Right atrium auricular region (tissue), 2 donors: ENCODE measurements at regions not wholly inside any gene's neighbourhood (a gene's known extent, or its start where the extent isn't known, plus 50 kb on each side); places are given as distances from the start of the nearest gene placed in this dataset.

ENCODE experiments used
- DNase-seq: peaks from one replicate; pipeline ENCODE4 v3.0.0-alpha.2; 2019; ENCODE audit warnings: low spot score
- H3K27ac ChIP-seq, 2 donors: fragments of 200-600 bp; sonication (generic); 1 replicate in 1 of 2; 2 replicates in 1 of 2; pipeline ENCODE4 v1.5.1; 2016 to 2019
- H3K27me3 ChIP-seq, 2 donors: fragments of 200-600 bp; sonication (generic); one replicate each; pipeline versions ENCODE4 v1.5.1 to v1.6.0; 2017 to 2019
- H3K36me3 ChIP-seq: fragments of 200-600 bp; sonication (generic); one replicate; pipeline ENCODE4 v1.5.1; 2016
- H3K4me1 ChIP-seq, 2 donors: fragments of 200-600 bp; sonication (generic); one replicate each; pipeline versions ENCODE4 v1.5.1 to v1.6.0; 2017 to 2019
- H3K4me3 ChIP-seq, 2 donors: fragments of 200-600 bp; sonication (generic); 1 replicate in 1 of 2; 2 replicates in 1 of 2; pipeline ENCODE4 v1.5.1; 2017 to 2019; ENCODE audit warnings: mild to moderate bottlenecking in 1 of 2, moderate library complexity in 1 of 2
- H3K9me3 ChIP-seq, 2 donors: fragments of 200-600 bp; sonication (generic); one replicate each; pipeline ENCODE4 v1.5.1; 2019
- TF ChIP-seq, protein P1 (sequence below), 2 donors: fragments of 200-600 bp; sonication (generic); IDR thresholded peaks; one replicate each; pipeline ENCODE4 v1.5.1; 2019; ENCODE audit warnings: antibody characterized with exemption in 2 of 2

DNA sequence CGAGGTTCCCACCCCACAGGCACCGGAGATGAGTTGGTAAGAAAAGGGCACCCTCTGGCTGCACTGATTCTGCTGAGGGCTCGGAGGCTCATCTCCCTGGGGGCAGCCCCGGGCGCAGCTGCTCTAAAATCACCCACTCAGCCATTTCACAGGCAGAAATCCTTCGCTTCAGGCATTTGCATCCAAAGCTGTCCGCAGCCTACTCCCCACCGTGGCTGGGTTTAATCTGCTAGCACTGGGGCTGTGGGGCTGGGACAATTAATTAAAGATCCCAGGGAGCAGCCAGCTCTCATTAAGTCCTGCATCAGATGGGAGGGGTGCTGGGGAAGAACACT lies 104.3 kb upstream of the PRR20G start:
- Histone ChIP-seq H3K27me3 (no peaks in the 10 kb centered on the region), H3K36me3 (no peaks in the 10 kb centered on the region), H3K27ac (no peak overlapping the region), H3K9me3 (no peaks in the 10 kb centered on the region), H3K4me1 (no peaks in the 10 kb centered on the region), H3K4me3 (no peak overlapping the region)
- DNase-seq: no peak
- TF ChIP-seq, protein P1, sequence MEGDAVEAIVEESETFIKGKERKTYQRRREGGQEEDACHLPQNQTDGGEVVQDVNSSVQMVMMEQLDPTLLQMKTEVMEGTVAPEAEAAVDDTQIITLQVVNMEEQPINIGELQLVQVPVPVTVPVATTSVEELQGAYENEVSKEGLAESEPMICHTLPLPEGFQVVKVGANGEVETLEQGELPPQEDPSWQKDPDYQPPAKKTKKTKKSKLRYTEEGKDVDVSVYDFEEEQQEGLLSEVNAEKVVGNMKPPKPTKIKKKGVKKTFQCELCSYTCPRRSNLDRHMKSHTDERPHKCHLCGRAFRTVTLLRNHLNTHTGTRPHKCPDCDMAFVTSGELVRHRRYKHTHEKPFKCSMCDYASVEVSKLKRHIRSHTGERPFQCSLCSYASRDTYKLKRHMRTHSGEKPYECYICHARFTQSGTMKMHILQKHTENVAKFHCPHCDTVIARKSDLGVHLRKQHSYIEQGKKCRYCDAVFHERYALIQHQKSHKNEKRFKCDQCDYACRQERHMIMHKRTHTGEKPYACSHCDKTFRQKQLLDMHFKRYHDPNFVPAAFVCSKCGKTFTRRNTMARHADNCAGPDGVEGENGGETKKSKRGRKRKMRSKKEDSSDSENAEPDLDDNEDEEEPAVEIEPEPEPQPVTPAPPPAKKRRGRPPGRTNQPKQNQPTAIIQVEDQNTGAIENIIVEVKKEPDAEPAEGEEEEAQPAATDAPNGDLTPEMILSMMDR (IDR thresholded peaks at IDR 0.05): no peak

DNA sequence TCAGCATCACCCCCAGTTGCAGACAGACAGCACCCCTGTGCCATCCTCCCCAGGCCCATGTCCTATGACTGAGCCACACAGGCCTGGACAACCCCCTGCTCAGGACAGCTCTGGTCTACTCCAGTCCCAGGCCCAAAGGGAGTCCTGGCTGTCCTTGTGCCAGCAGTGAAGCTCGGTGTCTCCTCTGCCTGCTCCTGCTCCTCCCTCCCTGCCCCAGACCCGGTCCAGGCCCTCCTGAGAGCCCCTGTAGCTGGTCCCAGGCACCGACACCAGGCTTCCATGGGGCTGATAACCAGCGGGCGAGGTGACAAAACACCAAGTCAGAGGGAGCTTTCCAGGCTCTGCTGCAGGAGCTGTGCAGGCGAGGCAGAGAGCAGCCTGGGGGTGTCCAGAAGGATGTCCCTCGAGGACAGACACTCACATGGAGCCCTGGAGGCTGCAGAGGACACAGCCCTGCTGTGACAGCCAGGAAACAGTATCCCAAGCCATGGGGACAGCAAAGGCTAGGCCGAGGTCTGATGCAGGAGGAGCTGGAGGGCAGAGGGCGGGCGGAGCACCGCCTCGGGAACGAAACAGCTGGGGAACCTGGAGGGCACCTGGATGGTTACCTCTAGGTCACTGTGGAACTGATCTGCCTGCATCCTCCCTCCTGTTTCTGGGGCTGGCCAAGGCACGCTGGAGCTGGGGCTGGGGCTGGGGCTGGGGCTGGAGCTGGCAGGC lies 103.8 kb upstream of the PRR20G start:
- Histone ChIP-seq H3K4me1 (no peaks in the 10 kb centered on the region), H3K36me3 (no peaks in the 10 kb centered on the region), H3K27ac (no peak overlapping the region), H3K9me3 (no peaks in the 10 kb centered on the region), H3K27me3 (no peaks in the 10 kb centered on the region), H3K4me3 (no peak overlapping the region)
- DNase-seq: no peak
- TF ChIP-seq, protein P1 (IDR thresholded peaks at IDR 0.05): no peak

DNA sequence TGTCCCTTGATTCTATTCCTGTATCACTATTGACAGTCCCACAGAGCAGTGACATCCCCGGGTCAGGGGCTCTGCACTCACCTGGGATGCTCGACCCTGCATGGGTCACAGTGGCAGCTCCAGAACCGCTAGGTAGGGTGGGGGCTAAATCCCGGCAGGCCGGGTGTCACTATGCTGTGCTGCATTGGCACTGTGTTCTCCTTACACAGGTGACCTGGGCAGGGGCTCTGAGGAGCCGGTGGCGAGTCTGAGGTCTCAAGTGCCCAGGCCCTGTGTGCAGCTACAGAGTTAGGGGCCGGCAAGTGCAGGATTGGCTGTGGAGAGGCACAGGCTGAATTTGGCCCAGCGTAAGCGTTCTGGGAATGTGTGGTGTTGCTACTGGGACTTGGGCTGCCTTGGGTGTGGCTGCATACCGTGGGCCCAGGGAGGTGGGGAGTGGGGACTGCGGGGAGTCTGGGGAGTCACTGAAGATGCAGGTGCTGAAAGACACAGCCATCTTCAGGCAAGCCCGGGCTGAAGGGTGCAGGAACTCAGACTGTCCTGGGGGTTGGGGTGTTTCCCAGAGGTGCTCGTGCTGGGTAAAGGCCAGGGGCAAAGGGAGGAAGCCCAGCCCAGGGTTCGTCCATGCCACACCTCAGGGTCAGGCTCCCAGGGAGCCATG lies 102.6 kb upstream of the PRR20G start:
- no peaks in the 10 kb centered on the region for H3K9me3 ChIP-seq
- DNase-seq: no peak
- no peaks in the 10 kb centered on the region for H3K36me3 ChIP-seq
- H3K4me1 ChIP-seq: no peaks in the 10 kb centered on the region
- no peak overlapping the region for H3K4me3 ChIP-seq
- H3K27ac ChIP-seq: no peak overlapping the region
- TF ChIP-seq, protein P1 (IDR thresholded peaks at IDR 0.05): no peak
- no peaks in the 10 kb centered on the region for H3K27me3 ChIP-seq

DNA sequence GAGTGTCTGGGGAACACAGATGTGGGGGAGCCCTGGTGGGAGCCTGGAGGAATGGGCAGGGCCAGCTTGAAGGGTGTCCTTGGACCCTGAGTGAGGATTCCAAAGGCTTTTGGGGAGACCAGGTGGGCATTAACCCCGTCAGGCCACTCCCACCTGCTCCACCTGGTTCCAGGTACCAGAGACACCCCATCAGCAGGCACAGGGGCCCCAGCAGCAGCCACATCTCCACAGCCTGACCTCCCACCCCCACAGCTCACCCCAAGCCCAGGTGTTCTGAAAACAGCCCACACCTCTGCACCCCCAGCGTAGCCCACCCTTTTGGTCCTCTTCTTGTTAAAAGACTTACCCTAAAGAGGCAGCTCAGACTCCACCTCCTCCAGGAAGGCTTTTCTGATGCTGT lies 102.1 kb upstream of the PRR20G start:
- Histone ChIP-seq H3K9me3 (no peaks in the 10 kb centered on the region), H3K4me3 (no peak overlapping the region), H3K27ac (no peak overlapping the region), H3K27me3 (no peaks in the 10 kb centered on the region), H3K4me1 (no peaks in the 10 kb centered on the region), H3K36me3 (no peaks in the 10 kb centered on the region)
- DNase-seq: no peak
- TF ChIP-seq, protein P1 (IDR thresholded peaks at IDR 0.05): no peak

DNA sequence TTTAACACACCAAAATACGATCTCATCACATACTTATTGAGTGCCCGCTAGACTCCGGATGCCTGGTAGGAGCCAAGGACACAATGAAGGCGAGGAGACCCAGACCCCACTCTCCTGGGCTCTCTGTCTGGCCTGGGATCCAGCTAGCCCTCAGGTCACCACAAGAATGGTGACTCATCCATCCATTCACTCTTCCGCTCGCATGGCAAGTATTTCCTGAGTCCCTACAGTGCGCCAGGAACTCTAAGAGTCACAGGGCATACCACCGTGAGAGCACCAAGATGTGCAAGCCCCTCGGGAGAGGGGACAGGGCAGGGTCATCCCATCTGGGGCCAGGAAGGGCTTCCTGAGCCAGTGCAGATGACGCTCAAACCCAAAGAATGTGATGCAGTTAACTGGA lies 101.6 kb upstream of the PRR20G start:
- Histone ChIP-seq H3K4me1 (no peaks in the 10 kb centered on the region), H3K27me3 (no peaks in the 10 kb centered on the region), H3K36me3 (no peaks in the 10 kb centered on the region), H3K9me3 (no peaks in the 10 kb centered on the region), H3K4me3 (no peak overlapping the region), H3K27ac (no peak overlapping the region)
- TF ChIP-seq, protein P1 (IDR thresholded peaks at IDR 0.05): no peak
- DNase-seq: no peak

DNA sequence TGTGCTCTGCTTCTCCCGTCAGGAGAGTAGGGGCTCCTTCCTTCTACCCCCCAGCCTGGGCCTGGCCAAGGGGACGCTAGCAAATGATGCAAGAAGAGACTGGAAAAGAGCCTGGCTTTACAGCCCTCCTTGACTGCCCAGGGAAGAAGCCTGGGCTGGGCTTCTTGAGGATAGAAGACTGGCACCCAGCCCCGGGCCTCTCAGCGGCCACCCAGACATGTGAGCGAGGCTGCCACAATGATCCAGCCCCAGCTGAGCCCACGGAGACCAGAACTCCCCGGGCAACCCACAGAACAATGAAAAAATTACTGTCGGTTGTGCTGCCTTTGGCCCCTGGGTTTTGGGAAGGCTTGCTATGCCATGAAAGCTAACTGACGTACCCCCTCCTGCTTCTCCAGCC lies 100.6 kb upstream of the PRR20G start:
- Histone ChIP-seq H3K4me3 (no peak overlapping the region), H3K27me3 (no peaks in the 10 kb centered on the region), H3K9me3 (no peaks in the 10 kb centered on the region), H3K36me3 (no peaks in the 10 kb centered on the region), H3K4me1 (no peaks in the 10 kb centered on the region), H3K27ac (no peak overlapping the region)
- TF ChIP-seq, protein P1 (IDR thresholded peaks at IDR 0.05): no peak
- DNase-seq: no peak
